ENCODE measurements at regions not wholly inside any gene's neighbourhood (a gene's known extent, or its start where the extent isn't known, plus 50 kb on each side); places are given as distances from the start of the nearest gene placed in this dataset.

DNA sequence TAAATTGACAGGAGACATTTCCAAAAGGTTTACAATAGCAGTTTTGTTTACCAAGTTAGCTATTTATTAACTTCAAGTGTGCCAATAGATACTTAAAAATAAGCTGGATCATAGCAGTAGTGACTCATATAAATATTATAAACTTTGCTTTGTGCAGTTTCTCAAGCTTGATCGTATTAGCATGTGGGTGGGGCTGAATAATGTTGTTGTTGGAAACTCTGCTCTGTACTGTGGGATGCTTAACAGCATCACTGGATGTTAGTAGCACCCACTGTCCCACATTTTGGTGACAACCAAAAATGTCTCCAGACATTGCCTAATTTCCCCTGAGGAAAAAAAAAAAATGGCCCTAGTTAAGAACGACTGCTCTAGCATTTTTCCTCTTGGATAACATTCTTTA lies 855.2 kb upstream of the ADGRL3 start:
- H3K9ac ChIP-seq (ENCODE audit: control insufficient read depth, insufficient read depth, low read length), result no peak overlapping the region
- no peak overlapping the region for H3K4me3 ChIP-seq
- TF ChIP-seq EED (IDR thresholded peaks at IDR 0.05; ENCODE audit: low read depth) (no peak), IKZF2 (IDR thresholded peaks at IDR 0.05) (no peak), TCF7 (IDR thresholded peaks at IDR 0.05; ENCODE audit: borderline replicate concordance) (no peak), BHLHE40 (IDR thresholded peaks at IDR 0.05; ENCODE audit: borderline replicate concordance in 1 of 2, low read depth in 2 of 2, low read length in 1 of 2) (no peak), HDAC2 (IDR thresholded peaks at IDR 0.05) (no peak), SRF (IDR thresholded peaks at IDR 0.05; ENCODE audit: low read depth in 2 of 2, low read length in 2 of 2) (no peak), NR2C1 (IDR thresholded peaks at IDR 0.05) (no peak), ZNF384 (IDR thresholded peaks at IDR 0.05; ENCODE audit: borderline replicate concordance, low read depth, low read length) (no peak), MEF2B (IDR thresholded peaks at IDR 0.05; ENCODE audit: partially characterized antibody, poor library complexity, severe bottlenecking) (no peak), MXI1 (IDR thresholded peaks at IDR 0.05; ENCODE audit: low read depth, low read length) (no peak), YBX1 (IDR thresholded peaks at IDR 0.05) (no peak), BRCA1 (IDR thresholded peaks at IDR 0.05; ENCODE audit: low read depth, low read length) (no peak)
- TF ChIP-seq, protein P1, sequence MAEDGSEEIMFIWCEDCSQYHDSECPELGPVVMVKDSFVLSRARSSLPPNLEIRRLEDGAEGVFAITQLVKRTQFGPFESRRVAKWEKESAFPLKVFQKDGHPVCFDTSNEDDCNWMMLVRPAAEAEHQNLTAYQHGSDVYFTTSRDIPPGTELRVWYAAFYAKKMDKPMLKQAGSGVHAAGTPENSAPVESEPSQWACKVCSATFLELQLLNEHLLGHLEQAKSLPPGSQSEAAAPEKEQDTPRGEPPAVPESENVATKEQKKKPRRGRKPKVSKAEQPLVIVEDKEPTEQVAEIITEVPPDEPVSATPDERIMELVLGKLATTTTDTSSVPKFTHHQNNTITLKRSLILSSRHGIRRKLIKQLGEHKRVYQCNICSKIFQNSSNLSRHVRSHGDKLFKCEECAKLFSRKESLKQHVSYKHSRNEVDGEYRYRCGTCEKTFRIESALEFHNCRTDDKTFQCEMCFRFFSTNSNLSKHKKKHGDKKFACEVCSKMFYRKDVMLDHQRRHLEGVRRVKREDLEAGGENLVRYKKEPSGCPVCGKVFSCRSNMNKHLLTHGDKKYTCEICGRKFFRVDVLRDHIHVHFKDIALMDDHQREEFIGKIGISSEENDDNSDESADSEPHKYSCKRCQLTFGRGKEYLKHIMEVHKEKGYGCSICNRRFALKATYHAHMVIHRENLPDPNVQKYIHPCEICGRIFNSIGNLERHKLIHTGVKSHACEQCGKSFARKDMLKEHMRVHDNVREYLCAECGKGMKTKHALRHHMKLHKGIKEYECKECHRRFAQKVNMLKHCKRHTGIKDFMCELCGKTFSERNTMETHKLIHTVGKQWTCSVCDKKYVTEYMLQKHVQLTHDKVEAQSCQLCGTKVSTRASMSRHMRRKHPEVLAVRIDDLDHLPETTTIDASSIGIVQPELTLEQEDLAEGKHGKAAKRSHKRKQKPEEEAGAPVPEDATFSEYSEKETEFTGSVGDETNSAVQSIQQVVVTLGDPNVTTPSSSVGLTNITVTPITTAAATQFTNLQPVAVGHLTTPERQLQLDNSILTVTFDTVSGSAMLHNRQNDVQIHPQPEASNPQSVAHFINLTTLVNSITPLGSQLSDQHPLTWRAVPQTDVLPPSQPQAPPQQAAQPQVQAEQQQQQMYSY (CRISPR knock-in tag; IDR thresholded peaks at IDR 0.05), result no peak
- TF ChIP-seq, protein P2, sequence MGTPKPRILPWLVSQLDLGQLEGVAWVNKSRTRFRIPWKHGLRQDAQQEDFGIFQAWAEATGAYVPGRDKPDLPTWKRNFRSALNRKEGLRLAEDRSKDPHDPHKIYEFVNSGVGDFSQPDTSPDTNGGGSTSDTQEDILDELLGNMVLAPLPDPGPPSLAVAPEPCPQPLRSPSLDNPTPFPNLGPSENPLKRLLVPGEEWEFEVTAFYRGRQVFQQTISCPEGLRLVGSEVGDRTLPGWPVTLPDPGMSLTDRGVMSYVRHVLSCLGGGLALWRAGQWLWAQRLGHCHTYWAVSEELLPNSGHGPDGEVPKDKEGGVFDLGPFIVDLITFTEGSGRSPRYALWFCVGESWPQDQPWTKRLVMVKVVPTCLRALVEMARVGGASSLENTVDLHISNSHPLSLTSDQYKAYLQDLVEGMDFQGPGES (IDR thresholded peaks at IDR 0.05), result no peak
- TF ChIP-seq, protein P3, sequence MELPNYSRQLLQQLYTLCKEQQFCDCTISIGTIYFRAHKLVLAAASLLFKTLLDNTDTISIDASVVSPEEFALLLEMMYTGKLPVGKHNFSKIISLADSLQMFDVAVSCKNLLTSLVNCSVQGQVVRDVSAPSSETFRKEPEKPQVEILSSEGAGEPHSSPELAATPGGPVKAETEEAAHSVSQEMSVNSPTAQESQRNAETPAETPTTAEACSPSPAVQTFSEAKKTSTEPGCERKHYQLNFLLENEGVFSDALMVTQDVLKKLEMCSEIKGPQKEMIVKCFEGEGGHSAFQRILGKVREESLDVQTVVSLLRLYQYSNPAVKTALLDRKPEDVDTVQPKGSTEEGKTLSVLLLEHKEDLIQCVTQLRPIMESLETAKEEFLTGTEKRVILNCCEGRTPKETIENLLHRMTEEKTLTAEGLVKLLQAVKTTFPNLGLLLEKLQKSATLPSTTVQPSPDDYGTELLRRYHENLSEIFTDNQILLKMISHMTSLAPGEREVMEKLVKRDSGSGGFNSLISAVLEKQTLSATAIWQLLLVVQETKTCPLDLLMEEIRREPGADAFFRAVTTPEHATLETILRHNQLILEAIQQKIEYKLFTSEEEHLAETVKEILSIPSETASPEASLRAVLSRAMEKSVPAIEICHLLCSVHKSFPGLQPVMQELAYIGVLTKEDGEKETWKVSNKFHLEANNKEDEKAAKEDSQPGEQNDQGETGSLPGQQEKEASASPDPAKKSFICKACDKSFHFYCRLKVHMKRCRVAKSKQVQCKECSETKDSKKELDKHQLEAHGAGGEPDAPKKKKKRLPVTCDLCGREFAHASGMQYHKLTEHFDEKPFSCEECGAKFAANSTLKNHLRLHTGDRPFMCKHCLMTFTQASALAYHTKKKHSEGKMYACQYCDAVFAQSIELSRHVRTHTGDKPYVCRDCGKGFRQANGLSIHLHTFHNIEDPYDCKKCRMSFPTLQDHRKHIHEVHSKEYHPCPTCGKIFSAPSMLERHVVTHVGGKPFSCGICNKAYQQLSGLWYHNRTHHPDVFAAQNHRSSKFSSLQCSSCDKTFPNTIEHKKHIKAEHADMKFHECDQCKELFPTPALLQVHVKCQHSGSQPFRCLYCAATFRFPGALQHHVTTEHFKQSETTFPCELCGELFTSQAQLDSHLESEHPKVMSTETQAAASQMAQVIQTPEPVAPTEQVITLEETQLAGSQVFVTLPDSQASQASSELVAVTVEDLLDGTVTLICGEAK (IDR thresholded peaks at IDR 0.05; ENCODE audit: borderline replicate concordance), result no peak
- TF ChIP-seq, protein P4, sequence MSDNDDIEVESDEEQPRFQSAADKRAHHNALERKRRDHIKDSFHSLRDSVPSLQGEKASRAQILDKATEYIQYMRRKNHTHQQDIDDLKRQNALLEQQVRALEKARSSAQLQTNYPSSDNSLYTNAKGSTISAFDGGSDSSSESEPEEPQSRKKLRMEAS (IDR thresholded peaks at IDR 0.05; ENCODE audit: low read depth, low read length), result no peak
- in situ Hi-C loops (cut with MboI), result no loop called here
- SMC1A ChIA-PET (ENCODE audit: uncharacterized antibody, unreplicated experiment), result no interaction called here
- FAIRE-seq (no peak), ATAC-seq (no peak), DNase-seq (ENCODE audit: low read depth, low spot score) (no peak)
- H3K27me3 ChIP-seq (replicated peaks in 1 of 2; ENCODE audit: control insufficient read depth in 2 of 2, insufficient read depth in 2 of 2, low read length in 1 of 2), result no peaks in the 10 kb centered on the region
- no peaks in the 10 kb centered on the region for H3K79me2 ChIP-seq (ENCODE audit: control insufficient read depth, insufficient read depth, low read length)
- RAD21 ChIA-PET (ENCODE audit: unreplicated experiment), result no interaction called here
- no peaks in the 10 kb centered on the region for H4K20me1 ChIP-seq (ENCODE audit: control insufficient read depth, insufficient read depth)
- intact Hi-C loops (cut with micrococcal nuclease; ENCODE audit: unreplicated experiment), result no loop called here
- POLR2A ChIA-PET, result no interaction called here
- H3K9me3 ChIP-seq (replicated peaks; ENCODE audit: control insufficient read depth, insufficient read depth, low read length), result no peaks in the 10 kb centered on the region
- H3K36me3 ChIP-seq (ENCODE audit: control insufficient read depth in 2 of 2, insufficient read depth in 2 of 2, low read length in 1 of 2), result no peaks in the 10 kb centered on the region
- no TSS peak for BruUV-seq (replicated peaks)
- H3K4me2 ChIP-seq (ENCODE audit: control insufficient read depth, insufficient read depth), result no peak overlapping the region
- no peak overlapping the region for H2AFZ ChIP-seq (ENCODE audit: control insufficient read depth, low read depth, low read length)
- H3K27ac ChIP-seq (ENCODE audit: control insufficient read depth, insufficient read depth), result no peak overlapping the region
- CTCF ChIA-PET, result no interaction called here
- 0% methylated on average over 2 of the region's 2 CpGs for WGBS (ENCODE audit: insufficient coverage, insufficient replicate concordance, low lambda C conversion rate, missing lambda C conversion rate)
- no peaks in the 10 kb centered on the region for H3K4me1 ChIP-seq (ENCODE audit: control insufficient read depth, insufficient read depth, low read length)

Measured in GM12878 (cell line).